ENCODE measurements at regions not wholly inside any gene's neighbourhood (a gene's known extent, or its start where the extent isn't known, plus 50 kb on each side); places are given as distances from the start of the nearest gene placed in this dataset.

- no peak overlapping the region for H3K27ac ChIP-seq (ENCODE audit: low read length)
- H3K9ac ChIP-seq (ENCODE audit: low read length), result no peak overlapping the region
- H4K20me1 ChIP-seq (ENCODE audit: insufficient read depth, low read depth, low read length), result no peaks in the 10 kb centered on the region
- no peaks in the 10 kb centered on the region for H3K36me3 ChIP-seq (ENCODE audit: insufficient read depth, low read length)
- H3K4me1 ChIP-seq (ENCODE audit: low read length), result no peaks in the 10 kb centered on the region
- H3K4me3 ChIP-seq (ENCODE audit: low read length), result no peak overlapping the region
- H3K9me2 ChIP-seq (replicated peaks; ENCODE audit: insufficient read depth, low read length), result no peaks in the 10 kb centered on the region
- peaks cover 14% of the 10 kb centered on the region for H3K9me3 ChIP-seq (ENCODE audit: low read length)
- no peaks in the 10 kb centered on the region for H3K27me3 ChIP-seq (ENCODE audit: low read length)
- H2AFZ ChIP-seq (ENCODE audit: low read length), result no peak overlapping the region
- H3K79me2 ChIP-seq (ENCODE audit: low read length), result no peaks in the 10 kb centered on the region
- H3K4me2 ChIP-seq (ENCODE audit: low read depth, low read length, poor library complexity, severe bottlenecking), result no peak overlapping the region
- no peak for DNase-seq
These were observed 1157.9 kb upstream of the ADGRL3 start for GRCh38 chr4:60042231-60042652.

DNA sequence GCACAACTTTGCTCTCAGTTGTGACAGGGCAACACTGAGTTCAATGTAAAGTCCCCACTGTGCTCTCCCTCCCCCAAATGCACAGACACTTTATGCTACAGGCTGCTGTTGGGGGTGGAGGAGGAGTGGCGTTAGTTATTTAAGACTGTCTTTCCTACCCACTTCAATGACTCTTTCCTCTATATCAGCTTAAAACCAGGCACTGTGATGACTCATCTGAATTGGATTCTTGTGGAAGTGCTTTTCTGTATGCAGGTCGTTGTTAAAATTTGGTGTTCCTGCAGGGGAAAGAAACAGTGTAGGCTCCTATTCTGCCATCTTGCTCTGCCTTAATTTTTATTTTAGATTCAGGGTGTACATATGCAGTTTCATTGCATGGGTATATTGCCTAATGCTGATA, 1157.2 kb upstream of the ADGRL3 start:
- Histone ChIP-seq H2AFZ (ENCODE audit: low read length) (no peak overlapping the region), H3K9me2 (replicated peaks; ENCODE audit: insufficient read depth, low read length) (no peaks in the 10 kb centered on the region), H3K4me3 (ENCODE audit: low read length) (no peak overlapping the region), H3K36me3 (ENCODE audit: insufficient read depth, low read length) (no peaks in the 10 kb centered on the region), H3K9ac (ENCODE audit: low read length) (no peak overlapping the region), H4K20me1 (ENCODE audit: insufficient read depth, low read depth, low read length) (no peaks in the 10 kb centered on the region), H3K27ac (ENCODE audit: low read length) (no peak overlapping the region), H3K79me2 (ENCODE audit: low read length) (no peaks in the 10 kb centered on the region), H3K9me3 (ENCODE audit: low read length) (peaks cover 14% of the 10 kb centered on the region), H3K4me2 (ENCODE audit: low read depth, low read length, poor library complexity, severe bottlenecking) (no peak overlapping the region), H3K4me1 (ENCODE audit: low read length) (no peaks in the 10 kb centered on the region), H3K27me3 (ENCODE audit: low read length) (no peaks in the 10 kb centered on the region)
- no peak for DNase-seq

DNA sequence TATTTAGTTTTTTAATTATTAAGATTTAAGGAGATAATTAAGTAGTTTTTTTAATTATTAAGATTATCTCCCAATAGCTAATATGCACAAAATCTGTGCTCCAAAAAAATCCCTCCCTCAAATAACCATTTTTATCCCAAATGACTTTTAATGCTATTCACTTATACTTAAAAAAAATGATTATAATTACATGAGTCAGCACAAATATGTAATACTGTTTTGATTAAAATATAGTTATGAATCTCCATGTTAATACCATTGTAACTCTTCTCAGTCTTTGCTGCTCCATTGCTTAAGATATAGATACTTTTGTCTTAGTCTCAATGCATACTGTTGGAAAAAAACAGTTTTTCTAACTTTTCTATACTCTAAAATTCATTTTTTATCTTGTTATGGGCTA, 1121.1 kb upstream of the ADGRL3 start:
- H3K9ac ChIP-seq (ENCODE audit: low read length), result no peak overlapping the region
- no peak overlapping the region for H3K4me2 ChIP-seq (ENCODE audit: low read depth, low read length, poor library complexity, severe bottlenecking)
- H3K9me3 ChIP-seq (ENCODE audit: low read length), result peaks cover 7% of the 10 kb centered on the region
- DNase-seq, result no peak
- H3K9me2 ChIP-seq (replicated peaks; ENCODE audit: insufficient read depth, low read length), result no peaks in the 10 kb centered on the region
- no peaks in the 10 kb centered on the region for H3K27me3 ChIP-seq (ENCODE audit: low read length)
- H4K20me1 ChIP-seq (ENCODE audit: insufficient read depth, low read depth, low read length), result no peaks in the 10 kb centered on the region
- H3K27ac ChIP-seq (ENCODE audit: low read length), result no peak overlapping the region
- H3K79me2 ChIP-seq (ENCODE audit: low read length), result no peaks in the 10 kb centered on the region
- no peaks in the 10 kb centered on the region for H3K36me3 ChIP-seq (ENCODE audit: insufficient read depth, low read length)
- no peak overlapping the region for H2AFZ ChIP-seq (ENCODE audit: low read length)
- H3K4me3 ChIP-seq (ENCODE audit: low read length), result no peak overlapping the region
- H3K4me1 ChIP-seq (ENCODE audit: low read length), result no peaks in the 10 kb centered on the region

- Histone ChIP-seq H3K79me2 (ENCODE audit: low read length) (no peaks in the 10 kb centered on the region), H2AFZ (ENCODE audit: low read length) (no peak overlapping the region), H3K36me3 (ENCODE audit: insufficient read depth, low read length) (no peaks in the 10 kb centered on the region), H3K9me2 (replicated peaks; ENCODE audit: insufficient read depth, low read length) (no peaks in the 10 kb centered on the region), H3K4me3 (ENCODE audit: low read length) (no peak overlapping the region), H3K4me2 (ENCODE audit: low read depth, low read length, poor library complexity, severe bottlenecking) (no peak overlapping the region), H3K9ac (ENCODE audit: low read length) (no peak overlapping the region), H3K9me3 (ENCODE audit: low read length) (peaks cover 7% of the 10 kb centered on the region), H3K27ac (ENCODE audit: low read length) (no peak overlapping the region), H3K27me3 (ENCODE audit: low read length) (no peaks in the 10 kb centered on the region), H4K20me1 (ENCODE audit: insufficient read depth, low read depth, low read length) (no peaks in the 10 kb centered on the region), H3K4me1 (ENCODE audit: low read length) (no peaks in the 10 kb centered on the region)
- DNase-seq, result no peak
These were observed 1118.3 kb upstream of the ADGRL3 start for GRCh38 chr4:60081839-60082238.

GRCh38 chr4:60088807-60089486, 1111.2 kb upstream of the ADGRL3 start:
- DNase-seq, result no peak
- H4K20me1 ChIP-seq (ENCODE audit: insufficient read depth, low read depth, low read length), result no peaks in the 10 kb centered on the region

GRCh38 chr4:60089546-60090273, 1110.4 kb upstream of the ADGRL3 start:
- Histone ChIP-seq H3K27me3 (ENCODE audit: low read length) (no peaks in the 10 kb centered on the region), H3K36me3 (ENCODE audit: insufficient read depth, low read length) (no peaks in the 10 kb centered on the region), H4K20me1 (ENCODE audit: insufficient read depth, low read depth, low read length) (no peaks in the 10 kb centered on the region), H3K4me3 (ENCODE audit: low read length) (no peak overlapping the region), H3K9me2 (replicated peaks; ENCODE audit: insufficient read depth, low read length) (no peaks in the 10 kb centered on the region), H3K9me3 (ENCODE audit: low read length) (peaks cover 11% of the 10 kb centered on the region; the same call in 1 of the 2 replicates), H3K4me2 (ENCODE audit: low read depth, low read length, poor library complexity, severe bottlenecking) (no peak overlapping the region), H3K9ac (ENCODE audit: low read length) (no peak overlapping the region), H3K4me1 (ENCODE audit: low read length) (no peaks in the 10 kb centered on the region), H3K79me2 (ENCODE audit: low read length) (no peaks in the 10 kb centered on the region), H3K27ac (ENCODE audit: low read length) (no peak overlapping the region), H2AFZ (ENCODE audit: low read length) (no peak overlapping the region)
- DNase-seq, result no peak

More at GRCh38 chr4:60088807-60089486, 1111.2 kb upstream of the ADGRL3 start:
- H3K9me2 ChIP-seq (replicated peaks; ENCODE audit: insufficient read depth, low read length), result no peaks in the 10 kb centered on the region
- no peaks in the 10 kb centered on the region for H3K79me2 ChIP-seq (ENCODE audit: low read length)
- no peaks in the 10 kb centered on the region for H3K36me3 ChIP-seq (ENCODE audit: insufficient read depth, low read length)
- no peaks in the 10 kb centered on the region for H3K27me3 ChIP-seq (ENCODE audit: low read length)
- H3K4me2 ChIP-seq (ENCODE audit: low read depth, low read length, poor library complexity, severe bottlenecking), result no peak overlapping the region
- no peak overlapping the region for H3K27ac ChIP-seq (ENCODE audit: low read length)
- H3K4me1 ChIP-seq (ENCODE audit: low read length), result no peaks in the 10 kb centered on the region
- H3K9ac ChIP-seq (ENCODE audit: low read length), result no peak overlapping the region
- H3K4me3 ChIP-seq (ENCODE audit: low read length), result no peak overlapping the region
- H3K9me3 ChIP-seq (ENCODE audit: low read length), result peaks cover 11% of the 10 kb centered on the region; the same call in 1 of the 2 replicates
- no peak overlapping the region for H2AFZ ChIP-seq (ENCODE audit: low read length)

GRCh38 chr4:60096676-60097075, 1103.5 kb upstream of the ADGRL3 start:
- no peaks in the 10 kb centered on the region for H3K27me3 ChIP-seq (ENCODE audit: low read length)
- peaks cover 17% of the 10 kb centered on the region for H3K9me3 ChIP-seq (ENCODE audit: low read length)
- H4K20me1 ChIP-seq (ENCODE audit: insufficient read depth, low read depth, low read length), result no peaks in the 10 kb centered on the region
- no peaks in the 10 kb centered on the region for H3K79me2 ChIP-seq (ENCODE audit: low read length)
- no peaks in the 10 kb centered on the region for H3K36me3 ChIP-seq (ENCODE audit: insufficient read depth, low read length)
- H3K27ac ChIP-seq (ENCODE audit: low read length), result no peak overlapping the region
- H3K9me2 ChIP-seq (replicated peaks; ENCODE audit: insufficient read depth, low read length), result no peaks in the 10 kb centered on the region
- H3K4me3 ChIP-seq (ENCODE audit: low read length), result no peak overlapping the region
- no peak for DNase-seq
- H3K4me1 ChIP-seq (ENCODE audit: low read length), result no peaks in the 10 kb centered on the region
- H3K4me2 ChIP-seq (ENCODE audit: low read depth, low read length, poor library complexity, severe bottlenecking), result no peak overlapping the region
- H3K9ac ChIP-seq (ENCODE audit: low read length), result no peak overlapping the region
- no peak overlapping the region for H2AFZ ChIP-seq (ENCODE audit: low read length)

- H3K36me3 ChIP-seq (ENCODE audit: insufficient read depth, low read length), result no peaks in the 10 kb centered on the region
- no peak overlapping the region for H3K27ac ChIP-seq (ENCODE audit: low read length)
- H3K27me3 ChIP-seq (ENCODE audit: low read length), result no peaks in the 10 kb centered on the region
- H3K79me2 ChIP-seq (ENCODE audit: low read length), result no peaks in the 10 kb centered on the region
- DNase-seq, result no peak
- no peaks in the 10 kb centered on the region for H4K20me1 ChIP-seq (ENCODE audit: insufficient read depth, low read depth, low read length)
- no peaks in the 10 kb centered on the region for H3K9me2 ChIP-seq (replicated peaks; ENCODE audit: insufficient read depth, low read length)
- no peak overlapping the region for H3K9ac ChIP-seq (ENCODE audit: low read length)
- H3K9me3 ChIP-seq (ENCODE audit: low read length), result peaks cover 17% of the 10 kb centered on the region
- H3K4me3 ChIP-seq (ENCODE audit: low read length), result no peak overlapping the region
- H3K4me2 ChIP-seq (ENCODE audit: low read depth, low read length, poor library complexity, severe bottlenecking), result no peak overlapping the region
- no peaks in the 10 kb centered on the region for H3K4me1 ChIP-seq (ENCODE audit: low read length)
- H2AFZ ChIP-seq (ENCODE audit: low read length), result no peak overlapping the region
These were observed 1083.5 kb upstream of the ADGRL3 start for GRCh38 chr4:60116592-60116991.

Measured in Karpas-422 (cell line).